GM19238 (cell line): ENCODE measurements at regions not wholly inside any gene's neighbourhood (a gene's known extent, or its start where the extent isn't known, plus 50 kb on each side); places are given as distances from the start of the nearest gene placed in this dataset.

Experiments
- DNase-seq: peaks from one replicate; pipeline ENCODE4 v3.0.0; 2011; ENCODE audit warnings: low spot score; ENCODE audit not compliant: insufficient read length

DNA sequence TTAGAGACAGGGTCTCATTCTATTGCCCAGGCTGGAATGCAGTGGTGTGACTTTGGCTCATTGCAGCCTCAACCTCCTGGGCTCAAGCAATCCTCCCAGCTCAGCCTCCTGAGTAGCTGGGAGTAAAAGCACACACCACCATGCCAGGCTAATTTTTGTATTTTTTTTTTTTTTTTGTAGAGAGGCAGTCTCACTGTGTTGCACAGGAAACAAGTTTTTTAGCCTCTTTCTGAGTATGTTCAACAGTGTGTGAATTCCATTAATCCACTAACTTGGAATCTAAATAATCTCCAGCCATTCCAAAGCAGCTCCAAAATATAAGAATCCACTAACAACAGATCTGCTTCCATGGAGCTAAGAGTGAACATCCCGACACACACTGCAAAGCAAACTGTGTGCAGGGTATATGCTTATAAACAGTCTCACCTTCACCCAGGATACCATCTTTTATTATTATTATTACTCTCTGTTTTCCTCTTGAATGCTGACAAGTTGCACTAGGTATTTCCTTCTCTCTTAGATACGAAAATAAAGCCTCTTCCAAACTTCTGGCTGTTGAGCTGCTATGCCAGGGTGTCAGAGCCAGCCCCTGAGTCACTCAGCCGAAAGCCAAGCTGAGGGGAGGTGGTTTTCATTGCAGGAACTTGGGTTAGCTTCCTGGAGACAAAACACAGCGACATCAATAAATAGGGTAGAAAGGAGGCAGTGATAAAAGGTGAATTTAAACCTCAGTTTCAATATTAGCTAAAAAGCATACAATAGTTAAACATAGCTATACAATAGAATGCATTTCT is 264.9 kb downstream of the HIVEP2 start:
- DNase-seq: no peak

DNA sequence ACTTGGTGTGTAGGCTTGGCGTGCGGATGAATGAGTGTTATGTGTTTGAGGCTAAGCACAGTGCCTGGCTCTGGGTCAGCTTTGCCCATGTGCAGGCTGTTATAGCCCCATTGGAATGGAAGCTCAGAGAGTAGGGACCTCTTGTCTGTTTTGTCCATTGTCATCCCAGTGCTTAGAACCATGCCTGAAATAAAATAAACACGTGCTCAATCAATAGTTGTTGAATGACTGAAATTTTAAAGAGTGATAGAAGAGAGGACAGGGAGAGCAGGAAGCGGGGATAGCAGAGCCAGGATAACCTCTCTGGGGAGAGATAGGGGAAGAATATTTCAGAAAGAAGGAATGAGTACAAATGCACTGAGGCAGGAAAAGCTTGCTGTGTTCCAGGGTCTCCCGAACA is 263.9 kb downstream of the HIVEP2 start:
- DNase-seq: no peak

DNA sequence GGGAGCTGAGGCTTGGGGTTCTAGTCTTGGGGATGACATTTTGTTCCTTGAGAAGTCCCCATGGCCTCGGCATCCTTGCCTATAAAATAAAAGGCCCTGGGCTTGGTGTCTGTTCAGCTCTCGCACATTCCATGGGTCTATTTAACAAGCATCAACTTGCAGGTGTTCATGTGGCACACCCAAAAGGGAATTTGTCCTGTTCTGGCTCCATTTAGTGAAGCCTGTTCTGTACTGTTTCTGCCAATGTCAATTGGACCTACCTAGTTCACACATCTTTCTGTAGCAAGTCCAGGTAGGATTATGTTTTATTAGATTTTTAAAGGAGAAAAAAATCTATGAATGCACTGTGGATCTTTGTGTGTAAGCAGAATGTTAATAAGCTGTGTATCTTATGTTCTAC is 262.0 kb downstream of the HIVEP2 start:
- DNase-seq: no peak

DNA sequence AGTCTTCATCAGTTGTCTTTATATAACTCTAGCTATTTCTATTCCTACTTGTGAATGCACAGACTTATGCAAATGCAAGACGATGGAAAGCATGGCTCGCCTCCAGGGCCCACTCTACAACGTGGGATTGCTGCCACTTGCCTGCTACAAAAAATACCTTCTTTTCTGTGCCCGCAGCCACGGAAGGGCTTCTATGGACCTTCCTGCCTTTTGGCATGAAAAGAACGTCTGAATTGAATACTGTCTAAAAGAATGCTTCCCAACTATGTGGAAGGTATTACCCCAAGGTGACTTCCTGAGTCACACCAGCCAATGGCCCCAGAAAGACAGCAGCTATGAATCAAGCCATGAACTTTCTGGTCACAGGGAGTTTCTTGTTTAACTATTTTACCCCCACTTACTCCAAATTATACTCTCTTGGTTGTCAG is 261.2 kb downstream of the HIVEP2 start:
- no peak for DNase-seq

DNA sequence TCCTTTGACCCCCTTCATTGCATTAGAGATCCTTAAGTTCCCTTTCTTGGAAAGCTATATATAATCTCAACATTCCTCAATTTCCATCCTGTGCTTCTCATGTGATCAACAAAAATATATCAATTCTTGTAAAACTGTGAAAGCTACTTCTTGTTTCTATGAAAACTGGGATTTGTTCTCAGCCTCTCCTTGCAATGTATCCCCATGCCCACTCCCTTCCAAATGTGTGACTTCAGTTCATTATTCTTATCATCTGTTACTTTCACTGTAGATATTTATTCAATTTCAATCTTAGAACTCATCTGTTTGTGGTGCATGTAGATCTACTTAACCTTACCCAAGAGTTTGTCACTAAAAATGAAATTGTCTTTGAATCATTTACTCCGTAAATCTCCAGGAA is 260.6 kb downstream of the HIVEP2 start:
- no peak for DNase-seq

DNA sequence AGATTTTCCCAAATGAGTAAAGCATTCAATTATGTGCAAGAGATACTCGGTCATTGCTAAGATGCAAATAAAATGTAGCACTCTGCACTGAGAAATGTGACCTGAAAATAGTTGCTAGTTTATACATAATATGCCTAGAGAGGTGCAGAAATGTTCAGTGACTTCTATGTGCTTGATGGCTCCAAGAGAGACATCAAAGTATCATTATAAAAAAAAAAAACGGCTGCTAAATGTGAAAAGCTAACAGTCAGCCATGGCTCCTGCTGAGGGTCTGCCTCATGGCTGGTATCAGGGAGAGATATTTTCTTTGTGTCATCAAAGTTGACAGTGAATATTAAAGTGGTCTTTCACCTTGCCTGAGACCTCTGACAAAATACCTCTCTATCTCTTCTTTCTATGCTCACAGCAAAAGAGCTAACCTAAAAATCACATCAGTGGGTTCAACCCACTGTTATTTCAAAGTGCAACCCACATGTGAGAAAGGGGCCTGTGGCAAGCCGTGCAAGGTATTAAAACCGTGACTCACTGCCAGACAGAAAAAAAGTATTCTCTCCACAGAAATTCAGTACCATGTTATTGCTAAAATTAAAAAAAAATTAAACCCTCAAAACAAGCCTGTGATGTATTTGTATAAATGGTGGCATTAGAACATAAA is 259.0 kb downstream of the HIVEP2 start:
- DNase-seq: no peak

DNA sequence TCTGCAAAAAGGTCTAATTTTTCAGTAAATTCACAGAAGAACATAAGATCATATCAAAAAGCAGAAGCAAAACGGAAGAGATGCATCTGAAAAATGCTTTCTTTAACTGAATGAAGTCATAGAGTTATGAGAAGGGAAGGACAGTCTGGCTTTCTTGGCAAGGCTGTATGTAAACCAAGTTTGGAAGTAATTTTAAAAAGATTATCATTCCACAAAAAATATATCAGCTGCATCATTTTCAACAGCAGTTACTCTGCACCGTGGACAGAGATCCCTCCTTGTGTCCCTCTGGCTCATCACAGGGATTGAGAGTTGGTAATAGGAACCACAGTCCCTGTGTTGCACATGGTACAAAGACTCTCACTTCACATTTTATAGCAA is 258.5 kb downstream of the HIVEP2 start:
- DNase-seq: no peak

DNA sequence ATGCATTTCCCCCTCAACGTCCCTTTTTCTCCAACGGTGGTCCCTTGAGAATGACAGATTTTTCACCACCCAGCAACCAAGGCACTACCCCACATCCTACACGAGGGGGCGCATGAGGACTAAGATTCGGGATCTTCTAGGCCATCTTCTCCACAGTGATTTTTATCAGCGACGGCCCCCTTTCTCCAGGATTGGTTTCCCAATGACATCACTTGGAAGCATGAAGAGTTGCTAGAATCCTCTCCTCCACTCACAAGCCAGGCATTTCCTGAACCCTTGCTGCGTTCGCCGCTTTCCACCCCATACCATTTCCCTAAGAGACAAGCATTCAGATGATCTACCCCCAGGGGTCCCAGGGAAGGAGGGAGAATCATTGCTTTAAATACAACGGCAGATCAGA is 252.0 kb downstream of the HIVEP2 start:
- no peak for DNase-seq

DNA sequence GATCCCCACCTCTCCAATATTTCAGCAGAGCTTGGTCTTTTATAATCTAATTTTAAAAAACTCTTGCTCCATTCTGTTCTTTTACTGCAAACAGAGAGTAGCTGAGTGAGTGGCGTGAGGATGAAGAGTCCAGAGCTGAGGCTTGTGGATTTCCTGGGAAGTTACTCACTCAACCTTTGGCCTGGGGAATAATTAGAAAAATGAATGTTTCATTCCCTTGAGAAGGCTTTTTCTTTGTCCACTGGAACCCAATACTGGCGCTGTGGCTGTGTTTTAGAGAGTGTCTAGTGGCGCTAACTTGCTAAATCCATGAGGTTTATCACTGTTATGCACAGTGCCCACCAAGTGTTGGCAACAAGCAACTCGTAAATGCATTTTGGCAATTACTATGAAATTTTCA is 251.5 kb downstream of the HIVEP2 start:
- DNase-seq: no peak

DNA sequence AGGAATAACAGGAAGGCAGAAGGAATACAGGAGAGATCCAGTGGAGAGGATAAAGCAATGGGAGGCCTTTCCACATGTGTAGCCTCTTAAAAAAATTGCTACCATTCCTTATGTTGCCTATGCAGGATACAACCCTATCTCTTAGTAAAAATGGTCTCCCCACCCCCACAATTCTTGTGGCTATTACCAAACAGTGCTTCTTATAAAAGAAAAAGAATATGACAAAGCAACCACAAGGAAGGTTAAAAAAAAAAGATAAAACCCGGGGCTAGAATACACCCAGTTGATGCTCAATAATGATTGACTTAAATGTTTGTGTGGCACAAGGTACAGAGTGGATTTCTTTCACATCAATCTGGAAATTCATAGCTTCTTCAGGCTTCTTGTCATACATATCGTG is 250.9 kb downstream of the HIVEP2 start:
- no peak for DNase-seq

DNA sequence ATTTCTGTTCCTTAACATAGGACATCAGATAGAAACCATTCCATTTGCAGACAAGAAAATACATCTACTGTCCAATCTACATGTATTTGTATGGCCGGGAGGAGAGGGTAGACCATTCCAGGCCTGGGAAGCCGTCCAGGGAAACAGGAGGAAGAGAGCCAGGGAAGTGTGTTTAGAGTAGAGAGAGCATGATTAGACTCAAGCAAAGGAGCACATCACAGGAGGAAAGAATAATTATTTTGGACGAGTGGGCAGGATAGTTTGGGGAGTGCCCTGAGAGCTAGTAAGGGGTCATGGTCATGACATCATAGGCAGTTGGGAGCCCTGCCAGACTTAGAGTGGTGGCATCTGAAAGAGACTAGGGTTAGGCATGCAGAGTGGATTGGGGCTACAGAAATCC is 250.0 kb downstream of the HIVEP2 start:
- DNase-seq: no peak

DNA sequence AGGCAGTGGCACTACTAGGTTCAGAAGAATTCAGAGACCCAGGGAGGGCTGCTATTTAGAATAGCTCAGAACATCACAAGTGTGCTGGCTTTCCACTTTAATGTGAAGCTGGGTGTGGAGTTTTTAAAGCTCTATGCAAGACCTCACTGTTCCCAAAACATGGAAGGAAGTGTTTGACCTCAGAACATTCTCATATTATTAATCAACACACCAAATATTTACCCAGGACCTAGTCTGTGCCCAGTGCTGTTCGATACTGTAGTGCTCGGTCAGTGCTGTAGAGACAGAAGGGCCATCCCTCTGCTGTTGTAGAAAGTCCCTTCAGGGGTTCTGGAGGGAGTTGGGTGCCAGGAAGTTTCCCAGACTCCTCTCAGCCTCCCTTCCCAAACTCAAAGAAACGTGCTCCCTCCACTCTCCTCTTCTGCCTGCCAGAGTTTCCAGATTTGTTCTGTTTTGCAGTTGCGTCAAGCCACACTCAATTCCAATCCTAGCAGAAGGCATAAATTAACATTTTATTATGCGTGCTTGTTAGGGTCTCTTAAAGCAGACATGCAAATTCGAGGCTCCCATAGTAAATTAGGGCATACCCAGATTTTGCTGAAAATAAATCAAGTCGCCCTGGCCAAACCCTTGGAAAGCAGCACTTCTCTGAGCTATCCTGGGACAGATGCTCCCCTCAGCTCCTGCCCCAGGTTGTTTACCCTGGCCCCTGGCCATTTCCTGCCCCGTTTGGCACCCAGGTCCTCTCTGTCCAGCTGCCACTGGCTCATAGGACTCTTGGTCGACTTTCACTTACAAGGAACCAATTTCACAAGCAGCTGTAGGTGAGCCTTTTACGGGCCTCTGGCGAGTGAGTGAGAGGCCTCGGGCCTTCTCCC is 248.6 kb downstream of the HIVEP2 start:
- no peak for DNase-seq

DNA sequence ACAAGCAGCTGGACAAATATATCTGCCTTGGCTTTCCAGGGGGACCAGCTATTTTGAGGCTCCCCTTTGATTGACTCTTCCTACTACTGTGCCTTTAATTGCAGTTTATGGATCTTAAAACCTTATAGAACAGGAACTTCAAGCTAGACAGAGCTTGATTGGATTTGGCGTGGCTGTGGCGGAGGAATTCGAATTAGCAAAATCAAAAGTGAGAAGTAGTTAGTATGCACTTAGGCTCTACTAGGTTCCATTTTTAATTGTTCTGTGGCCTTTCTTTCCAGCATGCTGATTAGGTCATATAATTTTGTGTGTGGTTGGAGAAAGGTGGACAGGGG is 248.0 kb downstream of the HIVEP2 start:
- no peak for DNase-seq

DNA sequence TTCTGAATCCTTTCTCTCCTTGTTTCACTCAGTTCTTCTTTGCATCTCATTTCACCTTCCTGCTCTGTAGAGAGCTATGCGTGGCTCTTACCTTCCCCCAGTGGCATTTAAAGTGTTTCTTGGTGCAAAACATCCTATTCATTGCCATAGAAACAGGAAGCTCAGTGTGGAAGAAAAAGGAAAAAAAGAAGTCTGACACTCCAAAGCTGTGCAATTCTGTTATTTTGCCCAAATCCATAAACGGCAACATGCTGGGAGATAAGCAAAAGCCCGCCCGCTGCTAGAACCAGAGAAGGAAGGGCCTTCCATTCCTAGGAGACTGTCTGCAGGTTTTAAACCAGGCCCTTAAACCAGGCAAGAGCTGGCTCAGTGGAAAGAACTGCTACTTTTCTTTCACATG is 247.1 kb downstream of the HIVEP2 start:
- no peak for DNase-seq

DNA sequence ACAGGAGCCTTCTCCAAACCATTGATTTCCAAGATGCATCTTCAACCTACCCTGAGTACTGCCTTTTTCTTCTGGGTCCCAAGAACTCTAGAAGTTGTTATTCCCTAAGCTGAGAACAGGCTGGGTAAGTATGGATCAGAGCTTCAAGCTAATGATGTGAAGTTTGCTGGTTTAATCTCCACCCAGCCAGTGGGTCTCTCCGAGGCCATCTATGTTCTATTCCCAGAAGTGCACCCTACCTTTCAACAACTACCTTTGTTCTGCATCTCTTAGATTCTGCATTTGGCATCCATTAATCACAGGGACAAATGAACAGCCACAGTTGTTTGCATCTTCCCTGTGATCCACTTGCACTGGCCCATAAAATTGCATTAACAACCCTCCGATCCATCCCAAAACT is 246.2 kb downstream of the HIVEP2 start:
- DNase-seq: no peak

DNA sequence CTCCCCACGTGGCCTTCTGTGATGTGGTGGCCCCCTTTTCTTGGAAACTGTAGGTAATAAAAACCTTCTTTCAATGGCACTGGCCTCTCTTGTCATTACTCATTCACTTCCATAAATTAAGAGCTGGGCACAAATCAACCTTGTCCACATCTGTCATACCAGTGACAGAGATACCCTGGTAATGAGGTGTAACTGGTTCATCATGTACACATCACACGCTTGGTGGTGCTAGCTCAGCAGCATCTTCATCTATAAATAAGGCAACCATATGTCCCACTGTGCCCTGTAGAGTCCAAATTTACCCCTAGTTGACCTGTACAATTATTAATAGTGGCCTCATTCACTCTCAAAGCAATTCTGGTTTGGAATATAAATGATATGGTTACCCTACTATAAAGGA is 245.6 kb downstream of the HIVEP2 start:
- DNase-seq: no peak

DNA sequence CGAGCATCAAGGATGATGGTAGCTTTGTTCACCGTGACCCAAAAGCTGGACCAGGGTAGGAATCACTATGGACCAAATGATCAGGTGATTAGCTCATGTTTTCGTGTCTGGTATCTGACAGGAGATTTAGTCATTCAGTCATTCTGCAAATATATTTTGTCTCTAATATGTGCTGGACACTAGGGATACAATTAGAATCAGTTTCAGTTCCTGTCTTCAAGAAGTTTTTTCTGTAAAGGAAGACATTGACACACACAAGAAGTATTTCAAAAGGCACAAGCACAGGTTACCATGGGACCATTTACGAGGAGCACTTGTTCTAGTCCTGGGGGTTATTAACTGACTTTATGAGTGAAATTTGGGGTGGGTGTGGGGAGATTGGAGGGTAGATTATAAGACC is 244.9 kb downstream of the HIVEP2 start:
- DNase-seq: no peak

DNA sequence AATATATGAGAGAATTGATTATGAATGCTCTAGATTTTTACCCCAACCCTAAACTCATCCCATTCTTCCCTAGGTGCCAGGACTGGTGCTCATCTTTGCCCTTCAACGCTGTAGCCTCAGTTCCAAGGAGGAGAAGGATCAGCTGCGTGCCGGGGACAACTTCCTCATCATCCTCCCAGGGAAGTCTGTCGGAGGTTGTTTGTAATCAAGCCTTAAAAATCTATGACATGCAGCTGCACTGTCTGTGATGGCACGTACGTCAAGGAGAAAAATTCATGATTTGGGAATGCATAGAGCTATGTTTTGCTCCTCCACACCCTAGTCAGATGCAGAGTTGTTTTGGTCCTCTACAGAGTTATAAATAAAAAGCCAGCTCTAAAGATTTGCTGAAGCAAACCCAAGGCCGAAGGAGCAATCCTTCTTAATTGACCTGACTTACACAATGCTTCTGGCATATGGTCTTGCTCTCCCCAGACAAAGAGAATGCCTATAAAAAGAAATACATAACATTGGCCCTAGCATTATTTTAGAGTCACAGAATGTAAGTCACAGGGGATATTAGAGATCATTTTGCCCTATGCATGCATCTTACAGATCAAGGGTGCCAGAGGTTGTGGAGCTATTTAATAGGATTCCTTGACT is 244.2 kb downstream of the HIVEP2 start:
- DNase-seq: no peak
